Sigmoid colon (tissue), 6 donors: ENCODE measurements at regions not wholly inside any gene's neighbourhood (a gene's known extent, or its start where the extent isn't known, plus 50 kb on each side); places are given as distances from the start of the nearest gene placed in this dataset.

Experiments
- DNase-seq: peaks from one replicate; pipeline ENCODE4 v3.0.0-alpha.2; 2019
- H3K27ac ChIP-seq, 4 donors: fragments of 200-600 bp; sonication (generic); one replicate each; pipeline ENCODE4 v1.5.1; 2016 to 2019; ENCODE audit warnings: mild to moderate bottlenecking in 1 of 4
- H3K27me3 ChIP-seq, 3 donors: fragments of 200-600 bp; sonication (generic); one replicate each; pipeline ENCODE4 v1.5.1; 2019; ENCODE audit warnings: mild to moderate bottlenecking in 1 of 3
- H3K36me3 ChIP-seq, 4 donors: fragments of 200-600 bp; sonication (generic); one replicate each; pipeline ENCODE4 v1.5.1; 2016 to 2019
- H3K4me1 ChIP-seq, 4 donors: fragments of 200-600 bp; sonication (generic); one replicate each; pipeline ENCODE4 v1.5.1; 2017 to 2019
- H3K4me3 ChIP-seq, 4 donors: fragments of 200-600 bp; sonication (generic); one replicate each; pipeline ENCODE4 v1.5.1; 2017 to 2019; ENCODE audit warnings: mild to moderate bottlenecking in 2 of 4, moderate library complexity in 1 of 4
- H3K9me3 ChIP-seq, 4 donors: fragments of 200-600 bp in 3 of 4; sonication (generic) in 3 of 4; one replicate each; pipeline versions ENCODE4 v1.5.1 to v1.6.1; 2013 to 2019
- CTCF ChIP-seq, 4 experiments: fragments of 450-650 bp in 3 of 4; fragments of 200-600 bp in 1 of 4; IDR thresholded peaks; one replicate each; pipeline ENCODE4 v1.5.1; 2016 to 2019; ENCODE audit warnings: antibody characterized with exemption in 4 of 4, mild to moderate bottlenecking in 3 of 4, moderate library complexity in 2 of 4
- EP300 ChIP-seq, 4 donors: sonication (generic); formaldehyde crosslinking; IDR thresholded peaks; one replicate each; pipeline ENCODE4 v1.6.1; 2017; ENCODE audit warnings: antibody characterized with exemption in 4 of 4
- POLR2A ChIP-seq, 2 donors: fragments of 450-650 bp; IDR thresholded peaks; one replicate each; pipeline ENCODE4 v1.6.1; 2016; ENCODE audit warnings: antibody characterized with exemption in 2 of 2, mild to moderate bottlenecking in 2 of 2, moderate library complexity in 2 of 2
- POLR2AphosphoS5 ChIP-seq, 4 donors: sonication (generic); formaldehyde crosslinking; IDR thresholded peaks; one replicate each; pipeline ENCODE4 v1.6.1; 2017; ENCODE audit warnings: antibody characterized with exemption in 4 of 4
- WGBS, 2 donors: extraction: QIAGEN DNeasy Blood & Tissue Kit; methylation state at CpG; one replicate each; pipeline ENCODE4 v1.1.7; 2013; 5-methylcytosine and 5-hydroxymethylcytosine counted together
- intact Hi-C: fragments of 100-400 bp; cut with DNase I; formaldehyde crosslinking; loops from one replicate; pipeline ENCODE4 v1.15.1; 2023
- donor health status: healthy with polysubstance abuse.
- donor health status: healthy.

DNA sequence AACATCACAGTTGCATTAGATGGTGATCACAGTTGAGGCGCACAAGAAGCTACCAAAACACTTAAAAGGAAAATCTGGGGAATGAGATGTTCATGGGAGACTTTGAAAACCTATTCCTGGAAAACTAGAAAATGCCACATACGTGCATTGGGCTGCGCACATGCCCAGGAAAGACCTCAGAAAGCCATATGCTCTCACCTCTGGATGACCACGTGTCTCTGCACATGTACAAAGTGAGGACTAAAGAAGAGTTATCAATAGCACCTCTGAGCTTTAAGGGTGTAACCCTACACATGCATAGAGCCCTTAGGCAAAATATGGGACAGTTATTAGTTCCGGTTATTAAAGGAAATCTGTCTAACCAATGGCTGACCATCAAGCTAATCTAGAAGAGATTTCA lies 77.7 kb downstream of the CRPPA start:
- no peak for DNase-seq
- H3K27ac ChIP-seq, result no peak overlapping the region
- H3K4me1 ChIP-seq, result peaks cover 0 to 25% (median 7%) of the 10 kb centered on the region in 4 donors
- intact Hi-C loops, result no loop called here
- TF ChIP-seq EP300 (IDR thresholded peaks at IDR 0.05) (no peak), CTCF (IDR thresholded peaks at IDR 0.05) (no peak), POLR2A (IDR thresholded peaks at IDR 0.05) (no peak)
- H3K36me3 ChIP-seq, result no peaks in the 10 kb centered on the region
- no peak overlapping the region for H3K4me3 ChIP-seq
- 96% methylated on average over 5 of the region's 5 CpGs for WGBS, 2 donors
- H3K27me3 ChIP-seq, result no peaks in the 10 kb centered on the region
- no peaks in the 10 kb centered on the region for H3K9me3 ChIP-seq

DNA sequence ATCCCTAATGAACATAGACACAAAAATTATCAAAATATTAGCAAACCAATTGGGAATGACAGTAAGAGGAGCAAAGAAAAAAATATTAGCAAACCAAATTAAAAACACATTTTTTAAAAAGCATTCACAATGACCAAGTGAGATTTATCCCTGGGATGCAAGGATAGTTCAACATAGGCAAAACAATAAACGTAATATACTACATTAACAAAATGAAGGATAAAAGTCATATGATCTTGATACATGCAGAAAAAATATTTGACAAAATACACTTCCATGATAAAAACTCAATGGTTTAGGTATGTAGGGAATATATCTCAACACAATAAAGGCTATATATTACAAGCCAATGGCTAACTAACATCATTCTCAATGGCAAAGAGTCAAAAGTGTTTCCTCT lies 83.3 kb downstream of the CRPPA start:
- Histone ChIP-seq H3K4me1 (no peaks in the 10 kb centered on the region), H3K4me3 (no peak overlapping the region), H3K27me3 (no peaks in the 10 kb centered on the region), H3K9me3 (no peaks in the 10 kb centered on the region), H3K36me3 (no peaks in the 10 kb centered on the region), H3K27ac (no peak overlapping the region)
- 98 to 99% methylated on average over 1 of the region's 1 CpG for WGBS, 2 donors
- TF ChIP-seq POLR2A (IDR thresholded peaks at IDR 0.05), result no peak
- intact Hi-C loops, result no loop called here
- DNase-seq, result no peak

DNA sequence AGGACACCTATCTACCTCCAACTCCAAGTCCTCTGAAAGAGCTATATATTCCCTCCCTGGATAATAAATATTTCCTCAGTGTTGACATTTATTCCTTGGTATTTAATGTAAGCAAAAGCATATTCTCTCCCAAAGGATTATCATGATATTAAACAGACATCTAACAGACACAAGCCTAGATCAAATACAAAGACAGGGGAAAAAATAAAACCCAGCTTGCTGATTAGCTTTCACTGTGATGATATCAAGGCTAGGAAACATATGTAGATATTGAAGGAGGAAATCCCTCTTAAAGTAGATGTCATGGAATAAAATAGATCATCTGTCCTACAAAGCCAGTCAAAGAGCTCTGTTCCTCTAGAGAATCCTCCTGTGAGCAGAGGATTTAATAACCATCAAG lies 95.2 kb downstream of the CRPPA start:
- DNase-seq, result no peak
- intact Hi-C loops, result no loop called here
- TF ChIP-seq POLR2AphosphoS5 (IDR thresholded peaks at IDR 0.05), result no peak
- no peak for TF ChIP-seq EP300 (IDR thresholded peaks at IDR 0.05)
- no peak for TF ChIP-seq POLR2A (IDR thresholded peaks at IDR 0.05)
- no peak for TF ChIP-seq CTCF (IDR thresholded peaks at IDR 0.05)

DNA sequence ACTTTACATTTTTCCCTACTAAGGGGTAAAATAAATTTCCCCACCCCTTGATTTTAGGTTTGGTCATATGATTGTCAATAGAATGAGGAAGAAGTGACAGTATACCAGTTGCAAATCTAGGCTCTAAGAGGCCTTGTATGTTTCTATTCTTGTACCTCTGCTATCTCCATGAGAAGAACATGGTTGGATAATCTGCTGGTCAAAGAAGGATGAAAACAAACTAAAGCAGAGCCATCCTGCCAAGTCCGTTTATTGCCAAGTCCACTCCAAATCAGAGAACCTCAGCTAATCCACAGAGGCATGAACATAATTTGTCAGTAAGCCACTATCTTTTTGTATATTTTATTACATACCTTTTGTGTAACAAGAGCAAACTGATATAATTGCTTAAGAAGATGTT lies 98.0 kb downstream of the CRPPA start:
- TF ChIP-seq POLR2AphosphoS5 (IDR thresholded peaks at IDR 0.05), result no peak
- no peak for TF ChIP-seq EP300 (IDR thresholded peaks at IDR 0.05)
- TF ChIP-seq POLR2A (IDR thresholded peaks at IDR 0.05), result no peak
- no peak for TF ChIP-seq CTCF (IDR thresholded peaks at IDR 0.05)
- no peak overlapping the region for H3K27ac ChIP-seq
- peaks cover 0 to 6% (median 2%) of the 10 kb centered on the region in 4 donors for H3K4me1 ChIP-seq
- WGBS, 2 donors, result 82 to 89% methylated on average over 1 of the region's 1 CpG
- H3K9me3 ChIP-seq, result no peaks in the 10 kb centered on the region
- H3K27me3 ChIP-seq, result no peaks in the 10 kb centered on the region
- DNase-seq, result no peak
- H3K36me3 ChIP-seq, result no peaks in the 10 kb centered on the region
- H3K4me3 ChIP-seq, result no peak overlapping the region
- intact Hi-C loops, result no loop called here

More for the DNA sequence above, 95.2 kb downstream of the CRPPA start:
- Histone ChIP-seq H3K27me3 (no peaks in the 10 kb centered on the region), H3K27ac (no peak overlapping the region), H3K36me3 (no peaks in the 10 kb centered on the region), H3K9me3 (no peaks in the 10 kb centered on the region), H3K4me1 (peaks cover 0 to 6% (median 0%) of the 10 kb centered on the region in 4 donors), H3K4me3 (no peak overlapping the region)

GRCh38 chr7:16320099-16320660 lies 101.2 kb downstream of the CRPPA start:
- no peaks in the 10 kb centered on the region for H3K27me3 ChIP-seq
- intact Hi-C loops, result no loop called here
- H3K9me3 ChIP-seq, result no peaks in the 10 kb centered on the region
- peaks cover 0 to 12% (median 5%) of the 10 kb centered on the region in 4 donors for H3K4me1 ChIP-seq
- DNase-seq, result no peak
- 41 to 77% methylated on average over 2 of the region's 2 CpGs for WGBS, 2 donors
- H3K27ac ChIP-seq, result no peak overlapping the region
- TF ChIP-seq CTCF (IDR thresholded peaks at IDR 0.05), result no peak
- no peak for TF ChIP-seq POLR2A (IDR thresholded peaks at IDR 0.05)
- no peak for TF ChIP-seq POLR2AphosphoS5 (IDR thresholded peaks at IDR 0.05)
- no peak for TF ChIP-seq EP300 (IDR thresholded peaks at IDR 0.05)
- H3K36me3 ChIP-seq, result no peaks in the 10 kb centered on the region
- no peak overlapping the region for H3K4me3 ChIP-seq
